ENCODE measurements at regions not wholly inside any gene's neighbourhood (a gene's known extent, or its start where the extent isn't known, plus 50 kb on each side); places are given as distances from the start of the nearest gene placed in this dataset.
"Not testable (repeated sequence)": the region's sequence is repeated elsewhere in the genome, so short reads cannot be mapped to it uniquely, and the experiment has no call there.

DNA sequence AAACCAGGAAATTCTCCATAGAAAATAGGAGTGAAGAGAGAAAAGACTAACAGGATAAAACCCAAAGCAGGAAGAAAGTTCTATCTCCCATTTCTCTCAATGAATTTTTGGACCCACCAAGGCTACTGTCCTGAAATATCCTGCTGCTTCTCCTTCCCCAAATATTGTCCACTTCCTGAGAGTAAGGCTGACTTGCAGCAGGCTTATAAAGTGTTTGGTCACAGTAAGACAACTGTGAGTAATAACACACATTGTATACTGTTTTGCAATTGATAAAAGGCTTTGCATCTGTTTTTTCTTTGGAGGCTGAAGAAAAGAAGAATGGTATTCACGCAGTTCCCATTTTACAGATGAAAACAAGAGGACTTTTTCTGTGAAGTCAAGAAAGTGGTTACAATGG lies 52.8 kb downstream of the FOXD4L6 start:
- not testable (repeated sequence) for DNase-seq

DNA sequence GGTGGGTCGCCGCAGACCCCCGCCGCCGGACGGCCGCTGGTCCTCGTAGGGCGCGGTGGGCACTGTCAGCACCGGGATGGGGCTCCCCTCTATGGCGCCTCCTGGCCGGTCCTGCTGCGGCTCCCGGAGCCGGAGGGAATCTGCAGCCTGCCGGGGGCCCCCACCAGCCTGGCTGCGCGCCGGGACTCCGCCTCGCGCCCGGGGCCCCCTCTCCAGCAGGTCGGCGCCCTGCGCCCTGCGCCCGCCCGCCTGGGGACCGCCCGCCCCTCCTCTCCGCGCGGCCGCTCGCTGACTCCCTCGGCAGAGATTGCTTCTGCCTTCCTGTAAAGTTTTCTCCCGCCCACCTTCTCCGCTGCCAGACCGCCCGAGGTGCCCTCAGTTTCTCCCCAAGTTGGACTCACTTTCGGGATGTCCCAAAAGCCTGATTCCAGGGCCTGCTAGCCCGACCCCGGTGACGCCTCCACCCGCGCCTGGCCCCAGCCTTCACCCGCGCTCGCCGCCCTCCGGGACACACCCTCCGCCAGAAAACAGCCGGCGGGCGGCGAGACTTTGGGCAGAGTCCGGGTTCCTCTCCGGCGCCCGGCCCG lies 54.0 kb downstream of the FOXD4L6 start:
- peak; percentile 25 for DNase-seq

DNA sequence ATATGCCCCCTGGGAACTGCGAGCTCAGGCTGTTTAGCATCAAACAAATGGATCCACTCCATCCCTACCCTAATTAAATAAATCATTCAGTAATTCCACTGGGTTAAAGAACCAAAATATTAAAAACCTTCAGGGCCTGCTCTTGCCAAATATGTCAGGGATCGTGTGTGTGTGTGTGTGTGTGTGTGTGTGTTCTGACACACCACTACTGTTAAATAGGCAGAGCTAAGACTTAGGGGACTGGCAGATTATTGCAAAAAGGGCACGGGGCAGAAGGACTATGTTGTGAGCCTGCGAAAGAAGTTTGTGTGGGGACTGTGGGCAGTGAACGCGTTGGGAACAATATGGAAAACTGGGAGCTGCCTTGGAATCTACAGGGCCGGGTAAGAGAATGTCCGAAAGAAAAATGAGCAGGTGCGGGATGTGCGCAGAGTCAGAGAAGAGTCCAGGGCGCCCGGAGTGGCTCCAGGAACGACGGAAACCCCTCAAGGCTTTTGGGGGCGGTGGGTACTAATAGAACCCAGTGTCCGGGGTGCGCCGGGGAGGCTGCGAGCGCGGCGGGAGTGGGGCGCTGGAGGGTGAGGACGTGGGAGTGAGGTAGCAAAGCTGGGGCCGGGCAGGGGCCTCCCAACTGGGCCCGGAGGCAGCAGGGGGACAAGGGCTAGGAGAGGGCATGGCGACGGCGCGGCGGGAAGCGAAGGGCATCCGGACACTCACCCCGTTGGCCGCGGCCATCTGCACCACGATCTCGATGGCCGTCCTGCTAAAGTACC lies 54.8 kb downstream of the FOXD4L6 start:
- not testable (repeated sequence) for DNase-seq

DNA sequence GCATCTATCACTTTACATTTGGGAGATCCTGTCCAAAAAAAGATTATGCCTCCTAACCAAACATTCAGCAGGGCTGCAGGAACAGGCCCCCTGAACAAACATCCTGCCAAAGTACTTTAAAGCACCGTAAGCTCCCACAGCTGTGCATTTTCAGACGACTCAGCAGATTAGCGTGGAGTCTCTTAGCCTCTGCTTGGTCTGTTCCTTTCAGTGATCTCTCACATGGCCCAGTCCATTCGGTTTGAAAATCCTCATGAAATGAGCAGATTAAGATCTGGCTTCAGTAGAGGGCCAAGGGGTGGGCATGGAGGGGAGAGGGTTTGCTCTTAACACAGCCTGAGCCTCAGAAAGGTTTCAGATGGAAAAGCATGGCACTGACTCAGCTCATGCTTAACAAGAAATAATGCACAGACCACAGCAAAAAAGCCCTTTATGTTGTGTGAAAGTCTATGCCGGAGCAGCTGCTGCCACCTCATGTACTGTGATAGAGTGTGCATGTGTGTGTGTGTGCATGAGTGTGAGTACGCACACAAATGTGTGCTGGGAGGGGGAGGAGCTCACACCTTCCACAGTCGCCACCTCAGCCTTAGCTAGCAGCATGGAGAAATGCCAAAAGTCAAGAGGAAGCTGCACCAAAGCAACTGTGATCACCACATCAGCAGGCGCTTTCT lies 64.2 kb downstream of the FOXD4L6 start:
- DNase-seq, result peak; percentile 2

DNA sequence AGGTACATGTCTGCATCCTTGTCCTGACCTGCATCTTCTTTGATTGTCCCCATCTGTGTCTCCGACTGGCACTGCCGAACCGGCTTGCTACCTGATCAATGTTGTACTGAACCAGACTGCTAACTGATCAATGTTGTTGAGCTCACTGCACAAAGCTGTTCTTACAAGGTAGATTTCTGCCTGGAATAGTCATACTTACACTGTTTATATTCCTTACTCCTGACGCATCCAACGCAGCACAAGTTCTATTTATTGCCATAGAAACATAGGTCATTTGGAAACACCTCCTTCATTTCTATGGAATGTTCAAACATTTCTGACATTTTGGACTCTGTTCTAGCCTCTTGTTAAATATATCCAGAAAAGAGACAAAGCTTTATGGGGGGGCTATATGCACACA lies 65.2 kb downstream of the FOXD4L6 start:
- DNase-seq, result not testable (repeated sequence)

DNA sequence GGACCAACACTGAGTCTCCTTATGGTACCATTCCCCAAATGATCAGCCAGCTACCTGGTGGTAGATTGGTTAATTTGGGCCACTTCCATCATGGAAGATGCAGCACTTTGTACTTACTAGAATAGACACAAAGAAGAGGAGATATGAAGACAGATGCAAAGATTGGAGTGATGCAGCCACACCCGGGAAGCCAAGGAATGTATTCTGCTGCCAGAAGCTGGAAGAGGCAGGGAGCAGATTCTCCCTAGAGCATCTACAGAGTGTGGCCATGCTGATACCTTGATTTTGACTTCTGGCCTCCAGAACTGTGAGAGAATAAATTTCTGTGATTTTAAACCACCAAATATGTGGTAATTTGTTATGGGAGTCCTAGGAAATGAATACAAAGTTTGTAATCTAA lies 68.9 kb downstream of the FOXD4L6 start:
- not testable (repeated sequence) for DNase-seq

DNA sequence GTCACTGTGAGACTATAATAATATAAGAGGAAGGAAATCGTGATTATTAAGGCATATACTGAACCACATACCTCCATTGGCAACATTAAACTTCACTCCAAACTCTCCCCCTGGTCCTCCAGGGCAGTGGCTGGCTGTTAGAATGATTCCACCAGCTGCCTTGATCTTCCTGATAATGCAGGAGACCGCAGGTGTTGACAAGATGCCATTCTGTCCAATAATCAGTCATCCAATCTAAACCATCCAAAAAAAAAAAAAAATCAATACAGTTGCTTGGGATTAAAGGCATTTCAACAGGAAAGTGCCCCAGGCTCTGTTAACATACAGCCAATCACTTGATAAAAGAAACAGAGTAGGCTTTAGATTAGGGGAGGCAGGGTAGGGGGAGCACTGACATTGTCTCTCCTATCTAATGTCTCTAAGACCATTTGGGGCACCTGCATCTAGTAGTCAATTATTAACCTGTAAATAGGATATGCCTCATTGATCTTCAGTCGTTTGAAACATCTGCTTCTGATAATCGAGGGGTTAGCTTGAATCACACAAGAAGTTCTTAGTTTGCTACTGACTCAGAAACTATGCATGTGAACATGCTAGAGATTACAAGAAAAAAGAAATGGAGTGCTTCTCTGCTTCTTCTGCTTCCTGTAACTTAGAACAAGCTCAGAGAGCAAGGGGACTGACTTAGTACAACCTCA lies 74.7 kb downstream of the FOXD4L6 start:
- not testable (repeated sequence) for DNase-seq

DNA sequence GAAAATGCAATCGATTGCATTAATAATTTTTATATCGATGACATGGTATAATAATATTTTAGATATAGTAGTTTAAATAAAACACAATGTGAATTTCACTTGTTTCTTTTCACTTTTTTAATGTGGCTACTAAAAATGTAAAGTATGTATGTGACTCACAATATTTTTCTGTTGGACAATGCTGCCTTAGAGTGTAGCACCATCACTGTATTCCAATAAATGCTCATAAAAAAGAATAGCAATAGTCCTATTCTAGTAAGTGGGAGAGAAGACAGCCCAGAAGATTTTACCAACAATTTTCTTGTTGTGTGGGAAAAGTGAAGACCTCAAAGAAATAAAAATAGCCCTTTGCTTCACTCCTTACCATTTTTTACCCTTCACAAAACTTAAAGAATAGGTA lies 79.8 kb downstream of the FOXD4L6 start:
- not testable (repeated sequence) for DNase-seq

DNA sequence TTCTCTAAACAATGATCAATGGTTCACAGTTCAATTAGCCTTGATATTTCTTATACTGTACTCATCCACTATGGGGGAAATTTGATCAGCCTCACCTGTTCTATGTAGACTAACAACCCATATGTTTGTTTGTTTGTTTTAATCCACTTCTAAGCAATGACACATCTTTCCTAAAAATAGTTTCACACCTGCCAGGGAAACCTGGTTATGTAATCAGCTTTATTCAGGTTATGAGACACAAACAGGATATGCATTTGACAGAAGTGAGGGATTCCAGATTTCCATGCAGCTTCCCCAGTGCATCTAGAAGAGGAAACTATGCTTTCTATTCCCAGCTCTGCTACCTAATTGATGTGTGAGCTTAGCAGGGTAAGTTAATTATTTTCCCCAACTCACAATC lies 80.7 kb downstream of the FOXD4L6 start:
- not testable (repeated sequence) for DNase-seq

DNA sequence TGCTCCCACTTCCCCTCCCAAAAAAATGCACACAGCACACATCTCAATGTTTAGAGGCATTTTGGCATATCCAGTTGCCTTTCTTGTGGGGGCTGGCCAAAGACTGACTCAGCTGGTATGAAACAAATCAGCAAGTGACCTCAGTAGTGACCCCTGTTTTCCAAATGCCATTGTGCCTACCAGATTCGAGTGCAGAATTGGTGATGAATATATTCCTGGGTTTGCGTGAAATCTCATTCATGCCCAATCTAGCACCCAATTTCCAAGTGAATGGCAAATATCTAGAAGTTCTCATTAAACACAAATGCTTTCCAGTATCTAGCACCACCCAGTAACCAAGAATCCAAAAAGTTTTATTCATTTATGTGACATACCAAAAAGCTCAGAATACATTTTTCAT lies 83.6 kb downstream of the FOXD4L6 start:
- DNase-seq, result not testable (repeated sequence)

DNA sequence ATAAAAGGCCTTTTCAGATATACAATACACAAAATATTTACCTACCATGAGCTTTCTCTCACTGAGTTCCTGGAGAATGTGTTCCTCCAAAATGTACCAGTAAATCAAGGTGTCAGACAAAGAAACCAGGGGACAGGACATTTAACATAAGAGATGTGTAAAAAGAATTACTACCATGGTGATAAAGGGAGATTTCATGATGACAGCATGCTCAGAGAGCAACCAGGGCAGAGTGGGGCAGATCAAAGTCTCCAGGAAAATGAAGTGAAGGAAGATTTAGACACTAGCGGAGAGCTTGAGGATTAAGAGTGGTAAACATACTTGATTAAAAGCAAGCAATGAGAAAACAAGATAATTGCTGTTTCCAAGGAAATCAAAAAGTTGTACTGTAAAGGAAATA lies 85.0 kb downstream of the FOXD4L6 start:
- not testable (repeated sequence) for DNase-seq

DNA sequence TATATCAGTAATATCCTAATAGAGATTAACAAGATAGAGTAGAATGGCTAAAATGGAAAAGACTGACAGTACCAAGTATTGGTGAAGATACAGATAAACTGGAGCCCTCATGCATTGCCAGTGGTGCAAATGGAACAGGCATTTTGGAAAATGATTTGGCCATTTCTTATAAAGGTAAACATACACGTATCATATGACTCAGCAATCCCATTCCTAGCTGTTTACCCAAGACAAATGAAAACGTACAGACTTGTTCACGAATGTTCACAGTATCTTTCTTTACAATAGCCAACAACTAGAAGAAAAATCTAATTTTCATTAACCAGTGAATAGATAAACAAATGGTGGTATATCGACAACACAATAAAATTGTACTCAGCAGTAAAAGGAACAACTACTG lies 86.4 kb downstream of the FOXD4L6 start:
- DNase-seq, result not testable (repeated sequence)

DNA sequence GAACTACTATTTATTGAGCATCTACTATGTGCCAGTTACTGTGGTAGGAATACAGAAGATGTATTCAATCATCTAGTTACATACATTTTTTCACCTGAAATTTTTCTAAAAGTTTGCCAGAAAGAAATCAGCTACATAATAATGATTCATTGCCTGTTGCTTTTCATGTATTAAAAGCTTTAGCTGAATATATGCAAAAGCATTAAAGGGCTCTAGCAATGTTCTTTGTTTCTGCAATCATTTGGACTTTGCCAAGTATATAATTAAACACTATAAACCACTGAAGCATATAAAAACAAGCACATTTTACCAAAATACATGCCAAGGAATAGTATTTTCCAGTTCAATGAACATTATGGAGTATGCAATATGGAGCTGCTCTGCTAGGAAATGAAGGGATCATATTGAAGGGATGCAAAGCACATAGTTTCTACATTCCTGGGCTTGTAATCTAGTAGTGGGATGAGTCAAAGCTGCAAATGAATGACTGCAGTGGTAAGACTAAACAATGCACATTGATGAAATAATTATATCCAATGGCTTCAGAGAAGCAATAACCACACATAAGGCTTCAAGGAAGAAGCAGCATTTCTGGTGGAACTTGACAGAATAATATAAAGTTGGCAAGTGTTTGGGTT lies 87.7 kb downstream of the FOXD4L6 start:
- DNase-seq, result not testable (repeated sequence)

DNA sequence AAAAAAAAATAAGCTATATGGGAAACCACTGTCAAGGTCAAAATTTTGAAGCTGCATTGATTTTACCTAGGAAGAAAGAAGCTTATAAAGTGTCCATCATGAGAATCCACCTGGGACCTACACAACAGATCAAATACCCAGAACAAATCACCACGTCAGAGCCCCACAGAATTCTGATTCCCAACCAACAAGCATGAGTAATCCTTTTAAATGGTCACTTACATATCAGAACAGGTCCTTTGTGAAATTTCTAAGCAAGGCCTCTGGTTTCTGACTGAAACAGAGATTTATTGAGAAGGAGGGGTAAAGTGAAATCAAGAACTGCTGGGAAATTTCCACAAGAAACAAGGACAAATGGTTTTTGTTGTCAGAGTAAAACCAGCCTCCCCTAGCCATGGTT lies 93.2 kb downstream of the FOXD4L6 start:
- not testable (repeated sequence) for DNase-seq

DNA sequence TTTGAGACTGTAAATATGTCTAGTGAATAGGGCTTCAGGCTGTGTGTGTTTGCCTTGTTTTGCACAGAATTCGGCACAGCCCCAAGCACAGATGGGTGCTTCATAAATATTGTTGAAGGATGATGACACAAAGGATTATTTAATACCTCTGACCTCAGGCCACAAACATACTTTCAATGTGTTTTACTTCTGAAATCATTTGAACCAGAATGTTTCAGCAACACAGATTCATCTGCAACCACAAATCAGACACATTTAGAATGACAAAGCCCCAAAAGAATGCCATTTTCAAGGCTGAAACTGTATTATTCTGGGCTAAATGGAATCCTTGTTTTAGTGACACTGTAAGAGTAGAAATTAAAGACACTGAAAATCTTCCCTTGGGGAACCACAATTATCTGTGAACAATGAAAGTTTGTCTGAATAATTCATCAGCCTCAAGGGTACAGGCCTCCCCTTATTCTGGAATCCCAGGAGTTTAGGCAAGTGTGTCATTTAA lies 93.7 kb downstream of the FOXD4L6 start:
- DNase-seq, result not testable (repeated sequence)

DNA sequence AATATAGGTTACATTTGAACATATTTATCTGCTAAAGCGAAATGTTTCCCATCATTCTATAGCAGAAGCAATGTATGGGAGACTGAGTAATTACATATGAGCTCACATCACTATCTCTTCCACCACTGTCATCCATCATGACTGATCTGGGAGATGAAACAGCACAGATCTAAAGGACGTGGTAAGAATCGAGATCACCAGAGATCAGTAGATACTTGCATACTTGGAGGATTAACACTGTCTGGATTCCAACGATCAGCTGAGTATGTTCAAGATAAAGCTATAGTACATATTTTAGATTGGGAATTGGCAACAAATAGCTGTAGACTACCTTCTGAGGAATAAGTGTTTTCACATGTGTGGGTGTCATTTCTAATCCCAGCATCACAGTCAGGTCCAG lies 94.6 kb downstream of the FOXD4L6 start:
- DNase-seq, result not testable (repeated sequence)

DNA sequence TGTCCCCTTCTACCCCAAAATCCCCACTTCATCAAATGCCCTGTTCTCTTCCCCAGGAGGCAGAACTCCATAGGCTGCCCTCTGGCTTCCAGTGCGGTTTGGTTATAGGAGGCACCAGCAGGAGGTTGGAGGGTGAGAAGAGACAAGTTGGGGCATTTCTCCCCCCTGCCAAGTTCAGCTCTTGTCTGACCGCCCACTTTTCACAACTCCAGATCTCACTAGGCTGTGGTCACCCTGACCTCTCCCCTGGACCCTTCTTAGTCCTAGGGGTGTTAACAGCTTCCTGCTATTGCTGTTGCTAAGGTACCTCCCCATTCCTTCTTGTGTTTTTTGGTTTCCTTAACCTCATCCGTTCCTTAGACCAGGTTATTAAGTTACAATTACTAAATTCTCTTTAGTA lies 95.1 kb downstream of the FOXD4L6 start:
- DNase-seq, result not testable (repeated sequence)

DNA sequence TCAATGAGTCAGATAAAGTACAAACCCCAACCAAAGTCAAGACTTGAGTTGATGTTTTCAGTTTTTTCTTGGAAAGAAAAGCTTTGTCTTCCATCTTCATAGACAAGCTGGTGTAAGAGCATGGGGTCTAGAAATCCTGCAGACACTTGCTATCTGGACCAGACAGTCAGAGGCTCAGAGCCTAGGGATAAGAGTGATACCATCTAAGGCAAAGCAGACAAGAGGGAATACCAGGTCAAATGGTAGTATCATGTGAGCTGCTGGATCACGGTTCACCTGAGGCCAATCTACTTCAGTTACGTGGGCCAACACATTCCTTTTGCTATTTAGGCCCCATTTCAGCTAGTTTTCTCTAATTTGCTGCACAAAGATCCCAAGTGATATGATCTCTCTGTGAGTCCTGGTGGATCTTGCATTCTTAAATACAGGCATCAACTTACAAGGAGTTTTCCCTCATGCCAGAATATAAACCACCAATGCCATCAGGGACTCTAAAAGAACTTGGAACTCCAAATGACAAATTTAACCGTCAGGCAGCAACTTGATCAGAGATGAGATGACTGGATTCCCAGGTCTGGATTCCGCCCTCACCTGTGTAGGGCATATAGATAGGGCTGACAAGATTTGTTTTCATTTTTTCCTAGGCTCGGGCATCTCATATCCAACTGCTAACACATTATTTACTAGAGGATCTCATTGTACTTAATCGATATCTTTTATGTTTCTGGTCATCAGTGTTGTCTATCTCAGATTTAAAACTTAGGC lies 101.4 kb downstream of the FOXD4L6 start:
- DNase-seq, result not testable (repeated sequence)

DNA sequence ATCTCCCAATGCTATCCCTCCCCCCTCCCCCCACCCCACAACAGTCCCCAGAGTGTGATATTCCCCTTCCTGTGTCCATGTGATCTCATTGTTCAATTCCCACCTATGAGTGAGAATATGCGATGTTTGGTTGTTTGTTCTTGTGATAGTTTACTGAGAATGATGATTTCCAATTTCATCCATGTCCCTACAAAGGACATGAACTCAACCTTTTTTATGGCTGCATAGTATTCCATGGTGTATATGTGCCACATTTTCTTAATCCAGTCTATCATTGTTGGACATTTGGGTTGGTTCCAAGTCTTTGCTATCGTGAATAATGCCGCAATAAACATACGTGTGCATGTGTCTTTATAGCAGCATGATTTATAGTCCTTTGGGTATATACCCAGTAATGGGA lies 106.1 kb downstream of the FOXD4L6 start:
- not testable (repeated sequence) for DNase-seq

DNA sequence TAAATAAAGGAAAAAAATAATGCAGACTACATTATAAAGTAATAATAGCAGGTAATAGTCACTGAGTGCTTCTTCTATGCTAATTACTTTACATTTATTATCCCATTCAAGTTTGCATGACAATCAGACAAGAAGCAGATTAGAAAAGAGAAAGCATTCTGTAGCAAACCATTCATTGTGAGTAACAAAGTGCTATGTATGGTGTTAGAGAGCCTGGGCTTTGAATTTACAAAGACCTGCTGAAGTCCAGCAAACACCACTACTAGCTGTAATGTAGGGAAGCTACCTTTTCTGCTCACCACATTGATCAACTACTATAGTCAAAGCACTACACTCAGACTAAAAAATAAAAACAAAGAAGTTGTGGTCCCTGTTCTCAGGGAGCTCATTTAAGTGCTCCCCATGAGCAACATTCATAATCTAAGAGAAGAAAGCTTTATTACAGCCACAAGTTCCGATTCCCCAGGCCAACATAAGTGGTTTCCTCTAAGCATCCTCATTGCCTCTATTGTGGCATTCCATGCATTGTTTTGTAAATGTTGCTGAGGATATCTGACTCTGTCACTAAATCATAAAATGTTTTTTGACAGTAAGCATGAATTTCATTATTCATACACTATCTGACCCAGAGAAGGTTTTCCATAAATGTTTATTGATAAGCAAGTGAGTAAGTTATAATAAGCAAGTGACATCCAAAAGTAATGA lies 108.5 kb downstream of the FOXD4L6 start:
- not testable (repeated sequence) for DNase-seq
